GM12873 (cell line): ENCODE measurements at regions not wholly inside any gene's neighbourhood (a gene's known extent, or its start where the extent isn't known, plus 50 kb on each side); places are given as distances from the start of the nearest gene placed in this dataset.

Experiments used
- CTCF ChIP-seq: IDR thresholded peaks from 2 replicates; pipeline ENCODE4 v1.5.1; 2012; ENCODE audit warnings: low read depth, mild to moderate bottlenecking, moderate library complexity, low read length, control low read depth; ENCODE audit not compliant: insufficient read depth; ENCODE audit errors: missing control alignments

- no peak for TF ChIP-seq CTCF
Observed at GRCh38 chr9:12874395-12874794, 99.6 kb downstream of the LURAP1L start.

GRCh38 chr9:12875191-12875590 lies 100.4 kb downstream of the LURAP1L start:
- no peak for TF ChIP-seq CTCF

- no peak for TF ChIP-seq CTCF
Observed at GRCh38 chr9:12876872-12877271, 102.1 kb downstream of the LURAP1L start.

- TF ChIP-seq CTCF: no peak
Observed at GRCh38 chr9:12878351-12878978, 103.6 kb downstream of the LURAP1L start.

GRCh38 chr9:12879961-12880360 lies 105.1 kb downstream of the LURAP1L start:
- TF ChIP-seq CTCF: no peak

- TF ChIP-seq CTCF: no peak
Observed at GRCh38 chr9:12880406-12881015, 105.7 kb downstream of the LURAP1L start.

GRCh38 chr9:12882430-12882829 lies 107.6 kb downstream of the LURAP1L start:
- TF ChIP-seq CTCF: no peak
